Activated T-cell treated with anti-CD3 and anti-CD28 coated beads, Interleukin-2, amount 50 U/mL, for 72 hours (primary cell): ENCODE measurements at regions not wholly inside any gene's neighbourhood (a gene's known extent, or its start where the extent isn't known, plus 50 kb on each side); places are given as distances from the start of the nearest gene placed in this dataset.

Source experiments
- ATAC-seq, 2 donors: fragments of 150-1000 bp; cut with Tn5 transposase; replicated peaks in 1 of 2; 2 replicates each; pipeline ENCODE4 v1.10.0; 2021; ENCODE audit warnings: moderate library complexity in 2 of 2, mild to moderate bottlenecking in 1 of 2
- DNase-seq, 2 donors: peaks; one replicate each; pipeline ENCODE4 v3.0.0; 2021 to 2022; ENCODE audit warnings: mixed read lengths in 1 of 2
- H3K27ac Mint-ChIP-seq: one replicate; pipeline ENCODE4 v1.8.0; 2022; ENCODE audit warnings: mild to moderate bottlenecking, moderate library complexity, mixed read lengths
- H3K27me3 Mint-ChIP-seq: one replicate; pipeline ENCODE4 v1.8.0; 2022; ENCODE audit warnings: low read depth, mixed read lengths
- H3K36me3 Mint-ChIP-seq, 2 donors: one replicate each; pipeline ENCODE4 v1.8.0; 2022; ENCODE audit warnings: mixed read lengths in 2 of 2, mild to moderate bottlenecking in 1 of 2; ENCODE audit not compliant: insufficient read depth in 2 of 2
- H3K4me1 Mint-ChIP-seq: one replicate; pipeline ENCODE4 v1.8.0; 2022; ENCODE audit warnings: low read depth, mixed read lengths
- H3K4me3 Mint-ChIP-seq, 2 donors: one replicate each; pipeline ENCODE4 v1.8.0; 2022; ENCODE audit warnings: mild to moderate bottlenecking in 2 of 2, mixed read lengths in 2 of 2, moderate library complexity in 2 of 2
- H3K9me3 Mint-ChIP-seq, 2 donors: one replicate each; pipeline ENCODE4 v1.8.0; 2022; ENCODE audit warnings: mixed read lengths in 2 of 2

DNA sequence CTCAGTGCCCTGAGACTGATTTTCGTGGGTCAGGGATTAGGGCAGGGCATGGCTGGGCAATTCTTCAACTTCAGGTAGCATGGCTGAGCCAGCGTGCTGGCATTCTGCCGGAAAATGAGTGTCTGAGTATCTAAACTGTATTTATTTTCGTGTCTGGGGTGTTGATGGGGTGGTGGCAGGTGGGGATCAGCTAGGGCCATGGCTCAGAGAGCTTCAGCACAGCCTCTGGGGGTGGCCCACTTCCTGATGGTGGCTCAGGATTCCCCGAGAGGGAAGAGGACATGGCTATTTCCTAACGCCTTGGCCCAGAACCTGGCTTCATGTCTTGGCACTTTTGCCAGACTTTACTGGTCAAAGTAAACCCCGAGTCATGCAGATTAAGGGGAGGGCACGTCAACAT is 260.5 kb downstream of the GADD45G start:
- H3K9me3 Mint-ChIP-seq, result no peaks in the 10 kb centered on the region
- H3K36me3 Mint-ChIP-seq, result no peaks in the 10 kb centered on the region
- no peaks in the 10 kb centered on the region for H3K27me3 Mint-ChIP-seq
- DNase-seq (no peak), ATAC-seq (no peak)
- H3K27ac Mint-ChIP-seq, result no peak overlapping the region
- H3K4me3 Mint-ChIP-seq, result no peak overlapping the region
- H3K4me1 Mint-ChIP-seq, result no peaks in the 10 kb centered on the region

DNA sequence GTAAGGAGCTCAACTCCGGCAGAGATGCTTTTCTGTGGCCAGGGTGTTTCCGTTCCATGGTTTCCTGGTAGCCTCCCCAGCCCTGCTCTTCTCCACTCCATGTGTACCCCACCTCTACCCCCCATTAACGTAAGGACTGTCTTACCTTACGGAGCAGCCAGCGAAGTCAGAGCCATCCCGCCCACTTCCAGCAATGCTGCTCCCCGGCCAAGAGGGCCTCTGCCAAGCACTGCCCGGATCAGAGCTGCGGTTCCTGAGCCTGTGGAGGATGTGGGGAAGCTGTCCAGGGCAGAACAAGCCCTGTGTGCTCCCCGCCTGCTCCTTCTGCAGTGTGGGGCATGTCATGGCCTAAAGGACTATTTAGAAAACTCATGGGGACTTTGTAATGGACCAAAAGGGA is 261.2 kb downstream of the GADD45G start:
- Mint-ChIP-seq H3K27me3 (no peaks in the 10 kb centered on the region), H3K4me3 (no peak overlapping the region), H3K4me1 (no peaks in the 10 kb centered on the region), H3K27ac (no peak overlapping the region), H3K36me3 (no peaks in the 10 kb centered on the region), H3K9me3 (no peaks in the 10 kb centered on the region)
- DNase-seq, result no peak
- ATAC-seq, result no peak

DNA sequence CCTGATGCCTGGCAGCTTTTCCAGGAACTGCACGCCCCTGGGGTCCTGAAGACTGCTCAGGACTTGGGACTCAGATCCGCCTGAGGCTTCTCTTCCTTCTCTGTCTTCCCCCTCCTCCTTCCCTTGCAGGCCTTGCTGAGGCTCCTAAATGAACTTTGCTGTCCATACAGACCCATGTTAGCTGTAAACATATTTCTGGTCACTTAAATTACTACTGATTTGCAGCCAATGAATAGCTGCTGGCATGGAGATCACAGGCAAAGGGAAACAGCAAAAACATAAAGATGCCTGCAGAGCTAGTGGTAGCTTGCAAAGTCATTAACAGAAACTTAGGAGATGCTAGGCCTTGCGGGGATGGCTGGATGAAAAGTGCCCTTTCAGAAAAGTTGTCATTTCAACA is 261.9 kb downstream of the GADD45G start:
- H3K36me3 Mint-ChIP-seq, result no peaks in the 10 kb centered on the region
- no peak for ATAC-seq
- no peaks in the 10 kb centered on the region for H3K27me3 Mint-ChIP-seq
- no peak overlapping the region for H3K27ac Mint-ChIP-seq
- no peak for DNase-seq
- H3K9me3 Mint-ChIP-seq, result no peaks in the 10 kb centered on the region
- H3K4me3 Mint-ChIP-seq, result no peak overlapping the region
- no peaks in the 10 kb centered on the region for H3K4me1 Mint-ChIP-seq

DNA sequence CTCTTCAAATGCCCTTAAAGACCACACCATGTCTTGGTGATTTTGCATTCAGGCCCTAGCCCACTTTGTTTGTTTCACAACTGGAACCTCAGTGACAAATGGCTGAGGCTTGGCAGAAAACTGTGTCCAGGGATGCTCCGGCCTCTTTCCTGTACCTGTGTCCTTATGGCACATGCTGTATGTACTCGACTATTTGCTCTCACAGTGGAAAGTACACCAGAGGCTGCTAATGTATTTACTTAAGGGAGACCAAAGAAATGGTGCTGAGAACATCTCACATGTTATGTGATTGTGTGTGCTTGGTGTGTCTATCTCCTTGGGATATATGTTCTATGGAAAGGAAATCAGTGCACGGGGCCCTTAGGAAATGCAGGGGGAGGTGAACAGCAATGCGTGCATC is 263.3 kb downstream of the GADD45G start:
- H3K27me3 Mint-ChIP-seq, result no peaks in the 10 kb centered on the region
- H3K36me3 Mint-ChIP-seq, result no peaks in the 10 kb centered on the region
- ATAC-seq (no peak), DNase-seq (no peak)
- no peak overlapping the region for H3K27ac Mint-ChIP-seq
- H3K9me3 Mint-ChIP-seq, result no peaks in the 10 kb centered on the region
- no peak overlapping the region for H3K4me3 Mint-ChIP-seq
- H3K4me1 Mint-ChIP-seq, result no peaks in the 10 kb centered on the region

DNA sequence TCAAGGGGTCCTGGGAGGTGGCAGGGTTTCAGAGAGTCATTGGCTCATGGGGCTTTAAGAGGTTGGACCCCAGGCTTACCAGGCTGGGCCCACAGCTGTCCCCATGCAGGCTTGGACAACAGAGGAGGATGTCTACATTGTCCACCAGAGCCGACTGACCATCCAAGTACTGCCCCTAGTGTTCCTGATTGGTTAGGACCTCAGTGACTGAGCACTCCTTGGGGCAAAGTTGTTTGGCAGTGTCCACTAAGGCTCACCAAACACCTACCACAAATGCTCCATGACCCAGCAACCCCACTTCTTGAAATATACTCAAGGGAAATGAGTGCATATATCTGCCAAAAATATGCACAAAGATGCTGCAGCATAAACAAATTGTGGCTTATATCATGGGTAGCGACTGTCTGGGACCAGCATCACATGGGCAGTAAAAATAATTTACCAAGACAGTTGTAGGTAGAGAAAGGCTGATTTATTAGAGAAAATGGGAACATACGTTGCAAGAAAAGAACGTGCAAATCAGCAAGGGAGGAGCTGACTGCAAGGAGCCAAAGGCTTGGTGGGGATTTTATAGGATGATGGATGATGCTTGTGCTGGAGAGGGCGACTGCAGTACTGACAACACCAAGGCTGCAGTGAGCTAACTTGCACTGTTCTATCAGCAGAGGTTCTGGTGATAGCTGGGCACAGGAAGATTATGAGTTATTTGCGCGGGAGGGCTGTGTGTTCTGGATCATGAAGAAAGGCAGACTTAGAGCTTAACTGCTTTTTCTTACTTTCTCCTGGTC is 265.2 kb downstream of the GADD45G start:
- DNase-seq (no peak), ATAC-seq (no peak)
- Mint-ChIP-seq H3K9me3 (no peaks in the 10 kb centered on the region), H3K27ac (no peak overlapping the region), H3K36me3 (no peaks in the 10 kb centered on the region), H3K4me3 (no peak overlapping the region), H3K27me3 (no peaks in the 10 kb centered on the region), H3K4me1 (no peaks in the 10 kb centered on the region)

DNA sequence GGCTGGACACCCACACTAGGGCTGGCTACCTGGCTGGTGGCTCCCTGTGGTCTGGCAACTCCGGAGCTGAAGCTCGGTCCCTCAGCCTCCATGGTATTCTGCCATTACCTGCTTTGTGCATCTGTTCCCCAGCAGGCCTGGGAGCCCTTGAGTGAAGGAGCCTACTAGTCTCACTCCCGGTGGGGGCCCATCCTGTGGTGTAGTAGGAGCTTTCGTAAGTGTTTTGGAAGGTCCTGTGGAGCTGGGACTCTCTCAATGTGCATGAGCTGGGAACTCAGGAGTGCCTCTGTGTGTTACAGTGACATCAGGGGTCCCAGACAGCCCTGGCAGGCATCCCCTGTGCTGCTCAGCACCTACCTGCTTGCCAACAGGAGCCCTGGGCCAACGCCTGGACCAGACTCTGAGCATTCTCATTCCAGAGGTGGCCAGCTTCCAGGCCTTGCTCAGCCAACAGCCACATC is 267.1 kb downstream of the GADD45G start:
- Mint-ChIP-seq H3K4me1 (no peaks in the 10 kb centered on the region), H3K4me3 (no peak overlapping the region), H3K27me3 (no peaks in the 10 kb centered on the region), H3K27ac (no peak overlapping the region), H3K36me3 (no peaks in the 10 kb centered on the region), H3K9me3 (no peaks in the 10 kb centered on the region)
- DNase-seq (no peak), ATAC-seq (no peak)

DNA sequence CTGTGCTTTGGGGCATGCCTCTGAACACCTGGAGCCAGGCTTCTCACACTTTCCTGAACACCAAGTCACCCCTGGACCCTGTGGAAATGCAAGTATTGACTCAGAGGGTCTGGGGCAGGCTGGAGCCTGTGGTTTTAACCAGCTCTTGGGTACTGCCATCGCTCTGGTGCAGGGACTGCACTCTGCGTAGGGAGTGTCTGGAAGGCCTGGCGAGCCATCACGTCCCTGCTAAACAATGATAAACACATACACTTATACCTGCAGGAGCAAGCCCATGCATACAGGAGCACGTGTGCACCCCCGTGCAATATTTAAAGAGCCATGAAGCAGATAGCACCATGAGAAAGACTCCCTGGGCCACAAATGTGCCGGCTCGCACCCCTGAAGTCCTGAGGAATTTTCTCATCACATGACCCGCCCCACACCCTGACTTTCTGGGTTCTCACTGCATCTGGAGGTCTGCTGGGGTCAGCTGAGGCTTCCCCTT is 267.7 kb downstream of the GADD45G start:
- DNase-seq (no peak), ATAC-seq (no peak)
- Mint-ChIP-seq H3K36me3 (no peaks in the 10 kb centered on the region), H3K9me3 (no peaks in the 10 kb centered on the region), H3K4me1 (no peaks in the 10 kb centered on the region), H3K27ac (no peak overlapping the region), H3K4me3 (no peak overlapping the region), H3K27me3 (no peaks in the 10 kb centered on the region)

DNA sequence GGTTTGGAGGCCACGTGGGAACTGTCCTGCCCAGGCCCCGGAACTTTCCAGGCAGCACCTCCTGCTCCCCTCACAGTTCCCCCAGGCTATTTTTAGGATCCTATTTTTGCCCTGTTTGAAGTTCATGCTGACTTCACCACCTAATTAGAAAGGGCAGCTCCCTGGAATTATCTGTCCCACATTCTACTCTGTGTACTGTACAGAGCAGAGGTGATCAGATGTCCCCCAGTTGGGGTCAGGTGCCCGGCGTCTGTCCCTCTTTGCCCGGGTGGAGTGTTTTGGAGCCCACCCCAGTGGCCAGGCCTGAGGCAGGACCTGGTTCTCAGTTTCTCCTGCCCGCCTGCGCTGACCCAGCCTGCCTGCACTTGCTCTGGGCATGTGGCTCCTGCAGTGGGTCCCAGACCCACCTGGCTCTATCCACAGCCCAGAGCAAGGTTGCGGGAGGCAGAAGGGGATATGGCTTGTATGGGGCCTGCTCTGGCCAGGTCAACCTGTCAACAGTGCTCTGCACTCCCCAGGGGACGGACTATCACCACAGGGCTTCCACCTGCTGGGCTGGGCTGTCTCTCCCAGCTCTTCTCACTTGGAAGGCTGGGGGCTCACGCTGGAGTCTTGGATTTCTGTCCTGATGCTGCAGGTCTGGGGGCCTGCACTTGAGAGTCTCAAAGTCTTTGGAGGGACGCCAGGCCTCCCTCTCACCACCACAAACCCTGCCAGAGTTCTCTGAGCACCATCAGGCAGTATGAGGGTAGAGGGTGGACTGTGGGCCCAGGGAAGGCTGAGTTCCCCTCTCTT is 268.3 kb downstream of the GADD45G start:
- Mint-ChIP-seq H3K27me3 (no peaks in the 10 kb centered on the region), H3K9me3 (no peaks in the 10 kb centered on the region), H3K36me3 (no peaks in the 10 kb centered on the region), H3K4me3 (no peak overlapping the region), H3K27ac (no peak overlapping the region), H3K4me1 (no peaks in the 10 kb centered on the region)
- ATAC-seq, result no peak
- DNase-seq, result no peak

DNA sequence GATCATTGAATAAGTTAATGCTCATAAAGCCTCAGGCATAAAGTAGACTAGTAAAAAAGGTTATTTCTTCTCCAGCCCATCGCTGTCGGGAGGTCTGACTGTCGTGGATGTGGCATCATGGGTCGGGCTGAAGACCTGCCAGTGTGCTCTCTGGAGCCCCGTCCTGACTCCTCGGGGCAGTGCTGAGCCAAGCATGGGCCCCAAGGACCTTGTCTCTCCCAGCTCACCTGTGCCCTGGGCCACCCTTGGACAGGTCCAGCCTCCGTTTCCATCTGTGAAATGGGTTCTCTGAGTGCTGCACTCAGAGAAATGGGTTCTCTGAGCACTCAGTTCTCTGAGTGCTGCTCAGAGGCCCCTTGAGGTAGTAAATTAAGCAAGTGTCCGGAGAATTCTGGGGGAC is 269.0 kb downstream of the GADD45G start:
- ATAC-seq (no peak), DNase-seq (no peak)
- Mint-ChIP-seq H3K36me3 (no peaks in the 10 kb centered on the region), H3K27me3 (no peaks in the 10 kb centered on the region), H3K9me3 (no peaks in the 10 kb centered on the region), H3K4me1 (no peaks in the 10 kb centered on the region), H3K4me3 (no peak overlapping the region), H3K27ac (no peak overlapping the region)

DNA sequence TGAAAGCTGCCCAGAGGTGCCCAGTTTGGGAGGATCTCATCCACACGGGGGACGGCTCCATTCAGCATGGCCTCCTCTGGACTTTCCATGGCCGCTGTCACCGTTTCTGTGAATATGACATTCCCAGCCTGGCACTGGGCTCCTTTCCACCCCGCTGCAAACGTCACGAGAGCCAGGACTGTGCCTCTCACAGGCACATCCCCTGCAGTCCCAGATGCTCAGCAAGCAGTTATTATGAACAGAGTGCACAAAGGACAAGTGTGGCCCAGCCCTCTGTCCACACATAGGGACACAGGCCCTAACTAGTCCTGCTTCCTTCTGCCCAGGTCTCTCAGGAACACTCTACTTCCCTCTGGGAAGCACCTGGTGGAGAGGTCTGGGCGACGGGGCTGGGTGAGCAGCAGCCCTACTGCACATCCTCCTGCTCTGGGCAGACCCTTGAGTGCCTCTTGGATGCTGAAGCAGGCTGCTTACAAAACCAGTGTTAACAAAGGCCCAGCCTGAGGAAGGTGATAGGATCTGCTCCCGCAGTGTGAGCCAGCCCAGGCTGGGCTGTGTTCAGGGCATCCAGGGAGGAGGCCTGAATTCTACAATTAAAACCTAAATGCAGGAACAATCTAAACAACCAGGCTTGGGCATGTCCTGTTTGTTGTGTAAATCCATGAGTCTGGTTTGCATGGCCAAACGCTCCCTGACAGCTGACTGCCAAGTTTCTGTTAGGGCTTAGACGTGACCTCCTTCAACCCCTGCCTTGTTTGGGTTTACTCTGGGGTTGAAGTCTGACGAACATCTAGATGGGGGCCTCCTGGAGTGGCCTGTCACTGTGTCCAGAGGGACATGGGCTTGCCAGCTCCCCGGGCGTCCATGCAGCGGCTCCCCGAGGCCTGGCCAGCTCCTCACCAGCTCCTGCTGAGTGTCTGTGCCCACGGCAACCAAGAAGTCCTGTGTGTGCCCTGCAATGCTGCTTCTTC is 269.8 kb downstream of the GADD45G start:
- Mint-ChIP-seq H3K36me3 (no peaks in the 10 kb centered on the region), H3K27ac (no peak overlapping the region), H3K27me3 (no peaks in the 10 kb centered on the region), H3K9me3 (no peaks in the 10 kb centered on the region), H3K4me3 (no peak overlapping the region), H3K4me1 (no peaks in the 10 kb centered on the region)
- ATAC-seq, result no peak
- no peak for DNase-seq

DNA sequence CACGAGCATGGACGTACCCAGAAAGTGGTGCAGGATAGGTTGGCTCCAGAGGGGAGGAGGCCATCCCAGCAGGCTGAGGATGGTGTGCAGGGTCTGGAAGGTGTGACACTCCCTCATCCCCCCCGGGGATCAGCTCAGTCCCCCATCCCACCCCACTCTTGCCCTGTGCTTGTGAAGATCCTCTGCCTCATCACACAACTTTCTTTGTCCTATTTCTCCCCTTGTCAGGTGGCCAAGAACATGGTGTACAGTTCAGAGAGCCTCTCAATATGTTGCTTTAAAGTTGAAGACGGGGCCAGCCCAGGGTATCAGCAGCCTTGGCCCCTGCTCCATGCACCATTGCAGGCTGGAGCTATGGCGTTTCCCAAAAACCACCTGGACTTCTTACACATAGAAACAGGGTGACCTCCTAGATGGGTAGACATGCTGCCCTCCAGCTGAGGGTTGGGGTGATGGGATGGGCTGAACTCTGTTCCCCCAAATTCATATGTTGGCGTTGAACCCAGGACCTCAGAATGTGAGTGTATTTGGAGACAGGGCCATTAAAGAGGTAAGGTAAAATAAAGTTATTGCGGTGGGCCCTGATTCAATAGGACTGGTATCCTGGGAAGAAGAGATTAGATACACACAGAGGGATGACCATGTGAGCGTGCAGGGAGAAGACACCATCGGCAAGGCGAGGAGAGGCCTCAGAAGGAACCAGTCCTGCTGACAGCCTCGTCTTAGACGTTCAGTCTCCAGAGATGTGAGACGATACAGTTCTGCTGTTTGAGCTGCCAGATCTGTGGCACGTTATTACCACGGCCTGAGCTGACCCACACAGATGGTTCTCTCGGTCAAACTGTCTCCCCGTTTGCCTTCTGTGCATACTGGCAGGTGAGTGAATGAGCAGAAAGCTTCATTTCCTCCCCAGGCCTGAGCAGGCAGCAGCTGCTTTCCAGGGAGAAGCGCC is 272.5 kb downstream of the GADD45G start:
- Mint-ChIP-seq H3K27me3 (no peaks in the 10 kb centered on the region), H3K36me3 (no peaks in the 10 kb centered on the region), H3K4me3 (no peak overlapping the region), H3K27ac (no peak overlapping the region), H3K4me1 (no peaks in the 10 kb centered on the region), H3K9me3 (no peaks in the 10 kb centered on the region)
- ATAC-seq, result no peak
- no peak for DNase-seq

DNA sequence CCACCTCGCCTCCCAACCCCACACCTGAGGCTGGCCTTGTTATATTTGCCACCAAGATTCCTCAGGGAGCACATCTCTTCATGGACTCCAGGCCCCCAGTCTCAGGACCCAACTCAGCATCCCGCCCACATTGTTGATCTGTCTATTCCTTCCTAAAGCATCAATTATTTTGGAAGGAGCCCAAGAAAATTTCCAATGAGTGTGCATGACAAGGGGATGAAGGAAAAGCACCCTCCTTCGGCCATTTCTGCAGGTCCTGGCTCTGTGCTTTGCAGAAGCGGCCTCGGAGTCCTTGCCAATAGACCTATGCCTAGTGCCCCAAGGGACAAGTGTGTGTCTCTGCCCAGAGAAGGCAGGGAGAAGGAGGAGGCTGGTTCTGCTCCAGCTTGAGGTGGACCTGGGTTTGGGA is 273.2 kb downstream of the GADD45G start:
- no peaks in the 10 kb centered on the region for H3K27me3 Mint-ChIP-seq
- no peak for DNase-seq
- ATAC-seq, result no peak
- H3K4me3 Mint-ChIP-seq, result no peak overlapping the region
- H3K4me1 Mint-ChIP-seq, result no peaks in the 10 kb centered on the region
- no peaks in the 10 kb centered on the region for H3K36me3 Mint-ChIP-seq
- no peak overlapping the region for H3K27ac Mint-ChIP-seq
- no peaks in the 10 kb centered on the region for H3K9me3 Mint-ChIP-seq
